ENCODE measurements at regions not wholly inside any gene's neighbourhood (a gene's known extent, or its start where the extent isn't known, plus 50 kb on each side); places are given as distances from the start of the nearest gene placed in this dataset.

GRCh38 chr5:87191645-87192044 lies 76.0 kb upstream of the RASA1 start:
- Histone ChIP-seq H3K36me3 (ENCODE audit: insufficient read depth) (no peaks in the 10 kb centered on the region), H2AFZ (no peak overlapping the region), H3K27me3 (ENCODE audit: insufficient read depth) (no peaks in the 10 kb centered on the region), H3K27ac (ENCODE audit: low read depth) (no peak overlapping the region), H3K4me3 (no peak overlapping the region), H3K79me2 (replicated peaks; ENCODE audit: insufficient read depth) (no peaks in the 10 kb centered on the region), H3K4me2 (no peak overlapping the region), H3K4me1 (ENCODE audit: insufficient read depth) (no peaks in the 10 kb centered on the region), H3F3A (replicated peaks; ENCODE audit: low read depth) (no peaks in the 10 kb centered on the region), H4K20me1 (replicated peaks; ENCODE audit: insufficient read depth) (no peaks in the 10 kb centered on the region), H3K9me2 (ENCODE audit: insufficient read depth) (no peaks in the 10 kb centered on the region)
- Mint-ChIP-seq H3K4me1 (no peaks in the 10 kb centered on the region), H3K4me3 (no peak overlapping the region), H3K9me3 (no peaks in the 10 kb centered on the region), H3K27me3 (ENCODE audit: insufficient read depth, low read depth, poor library complexity) (peaks cover 2% of the 10 kb centered on the region), H3K27ac (no peak overlapping the region), H3K36me3 (ENCODE audit: low read depth) (no peaks in the 10 kb centered on the region)
- TF ChIP-seq NANOG (IDR thresholded peaks at IDR 0.05; ENCODE audit: borderline replicate concordance) (no peak), EZH2phosphoT487 (IDR thresholded peaks at IDR 0.05; ENCODE audit: unreplicated experiment) (no peak), ETS1 (IDR thresholded peaks at IDR 0.05) (no peak), EZH2 (IDR thresholded peaks at IDR 0.05; ENCODE audit: low read depth, unreplicated experiment) (no peak), ZNF462 (CRISPR knock-in tag; IDR thresholded peaks at IDR 0.05) (no peak)
- DNase-seq (ENCODE audit: low spot score) (no peak), ATAC-seq (no peak)

- H3K27me3 Mint-ChIP-seq (ENCODE audit: insufficient read depth, low read depth, poor library complexity): no peaks in the 10 kb centered on the region
- H3K9me2 ChIP-seq (ENCODE audit: insufficient read depth): no peaks in the 10 kb centered on the region
- DNase-seq (ENCODE audit: low spot score) (no peak), ATAC-seq (no peak)
- no peaks in the 10 kb centered on the region for H3K4me1 Mint-ChIP-seq
- no peaks in the 10 kb centered on the region for H3K27me3 ChIP-seq (ENCODE audit: insufficient read depth)
- H3K27ac Mint-ChIP-seq: no peak overlapping the region
- H3K36me3 ChIP-seq (ENCODE audit: insufficient read depth): no peaks in the 10 kb centered on the region
- no peaks in the 10 kb centered on the region for H4K20me1 ChIP-seq (replicated peaks; ENCODE audit: insufficient read depth)
- H3F3A ChIP-seq (replicated peaks; ENCODE audit: low read depth): no peaks in the 10 kb centered on the region
- H2AFZ ChIP-seq: no peak overlapping the region
- H3K9me3 Mint-ChIP-seq: no peaks in the 10 kb centered on the region
- no peak overlapping the region for H3K4me2 ChIP-seq
- H3K79me2 ChIP-seq (replicated peaks; ENCODE audit: insufficient read depth): no peaks in the 10 kb centered on the region
- H3K27ac ChIP-seq (ENCODE audit: low read depth): no peak overlapping the region
- H3K36me3 Mint-ChIP-seq (ENCODE audit: low read depth): no peaks in the 10 kb centered on the region
- H3K4me1 ChIP-seq (ENCODE audit: insufficient read depth): no peaks in the 10 kb centered on the region
- no peak overlapping the region for H3K4me3 ChIP-seq
- no peak overlapping the region for H3K4me3 Mint-ChIP-seq
- TF ChIP-seq NANOG (IDR thresholded peaks at IDR 0.05; ENCODE audit: borderline replicate concordance) (no peak), CTCF (conservative IDR thresholded peaks at IDR 0.05; ENCODE audit: low read depth in 2 of 2) (no peak), ETS1 (IDR thresholded peaks at IDR 0.05) (no peak), POLR2AphosphoS5 (IDR thresholded peaks at IDR 0.05; ENCODE audit: low read depth) (no peak), ZNF114 (CRISPR knock-in tag; IDR thresholded peaks at IDR 0.05) (no peak)
These were observed 72.5 kb upstream of the RASA1 start for GRCh38 chr5:87195104-87195591.

All from GM23338 (cell line).